GM06990 (cell line): ENCODE measurements at regions not wholly inside any gene's neighbourhood (a gene's known extent, or its start where the extent isn't known, plus 50 kb on each side); places are given as distances from the start of the nearest gene placed in this dataset.

Source experiments
- DNase-seq: peaks from one replicate; pipeline ENCODE4 v3.0.0-alpha.2; 2011; ENCODE audit not compliant: insufficient read length; ENCODE audit errors: extremely low read depth
- H3K27me3 ChIP-seq: replicated peaks from 2 replicates; pipeline ENCODE4 v1.6.0; 2011; ENCODE audit warnings: low read length; ENCODE audit not compliant: control insufficient read depth, insufficient read depth
- H3K36me3 ChIP-seq: 2 replicates; pipeline ENCODE4 v1.5.1; 2011; ENCODE audit warnings: low read length; ENCODE audit not compliant: control insufficient read depth, insufficient read depth
- H3K4me3 ChIP-seq: replicated peaks from 2 replicates; pipeline ENCODE4 v1.5.1; 2011; ENCODE audit warnings: low read depth, mild to moderate bottlenecking, control low read depth, low read length
- CTCF ChIP-seq: IDR thresholded peaks from 2 replicates; pipeline ENCODE4 v1.5.1; 2011; ENCODE audit warnings: low read length, control low read depth, mild to moderate bottlenecking, inconsistent platforms; ENCODE audit not compliant: insufficient read depth, poor library complexity, severe bottlenecking

GRCh38 chr16:51638339-51639135 lies 487.5 kb upstream of the SALL1 start:
- Histone ChIP-seq H3K36me3 (no peaks in the 10 kb centered on the region), H3K27me3 (no peaks in the 10 kb centered on the region), H3K4me3 (no peak overlapping the region)
- no peak for TF ChIP-seq CTCF
- DNase-seq: no peak

- no peaks in the 10 kb centered on the region for H3K27me3 ChIP-seq
- H3K36me3 ChIP-seq: no peaks in the 10 kb centered on the region
- no peak for DNase-seq
- H3K4me3 ChIP-seq: no peak overlapping the region
- no peak for TF ChIP-seq CTCF
These were observed 486.7 kb upstream of the SALL1 start for GRCh38 chr16:51637770-51638094.

DNA sequence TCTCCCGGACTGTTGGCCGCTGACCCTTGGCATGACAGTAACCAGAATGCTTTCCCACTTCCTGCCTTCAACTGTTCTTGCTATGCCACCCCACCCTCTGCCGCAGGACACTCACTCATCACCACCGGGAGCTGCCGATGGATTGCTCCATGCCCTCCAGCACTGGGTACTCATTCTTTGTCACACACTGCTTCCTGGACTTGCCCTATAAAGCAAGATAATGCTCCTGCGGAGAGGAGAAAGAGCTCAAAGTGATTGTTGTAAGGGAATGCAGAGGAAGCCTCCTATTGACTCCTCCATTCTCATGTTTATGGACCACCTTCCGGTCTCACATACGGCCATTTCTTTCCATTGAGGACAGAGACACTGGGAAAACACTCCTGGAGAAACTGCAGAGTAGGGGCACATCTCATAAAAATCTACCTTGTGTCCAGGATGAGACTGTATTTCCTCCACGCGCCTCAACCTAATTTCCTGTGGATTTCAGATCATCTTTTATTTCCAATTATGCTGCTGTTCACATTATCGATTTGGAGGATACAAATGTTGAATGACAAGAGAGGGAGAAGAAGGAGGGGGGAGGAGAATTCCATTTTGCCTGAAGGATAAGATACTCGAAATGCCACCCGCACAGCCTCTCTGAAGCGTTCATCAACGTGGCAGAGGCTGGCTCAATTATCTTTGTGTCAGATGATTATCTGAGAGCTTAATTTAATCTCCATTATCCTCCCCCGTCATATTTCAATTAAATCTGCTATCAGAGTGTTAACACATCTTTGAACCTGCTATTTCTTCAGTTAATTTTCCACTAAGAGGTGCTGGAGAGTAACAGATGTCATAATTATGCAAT lies 486.1 kb upstream of the SALL1 start:
- no peak for TF ChIP-seq CTCF
- Histone ChIP-seq H3K27me3 (no peaks in the 10 kb centered on the region), H3K36me3 (no peaks in the 10 kb centered on the region), H3K4me3 (no peak overlapping the region)
- DNase-seq: no peak

DNA sequence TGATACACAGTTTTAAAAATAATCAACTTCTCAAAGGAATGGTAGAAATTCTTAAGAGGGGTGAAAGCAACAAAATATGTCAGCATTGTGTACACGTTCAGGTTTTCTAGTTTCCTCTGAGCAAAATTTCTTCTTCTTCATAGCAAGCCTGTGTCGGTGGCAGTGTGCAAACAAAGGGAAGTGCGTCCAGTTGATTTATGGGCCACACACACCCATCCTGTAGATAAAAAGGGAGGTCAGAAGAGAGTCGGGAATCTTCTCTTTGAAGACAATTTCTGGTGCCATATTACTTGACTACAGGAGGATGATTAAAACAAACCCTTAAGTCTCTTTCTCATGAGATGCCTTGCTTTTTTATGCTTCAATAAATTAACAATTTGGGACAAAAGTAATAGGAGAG lies 484.1 kb upstream of the SALL1 start:
- no peak for DNase-seq
- no peak overlapping the region for H3K4me3 ChIP-seq
- no peaks in the 10 kb centered on the region for H3K36me3 ChIP-seq
- H3K27me3 ChIP-seq: no peaks in the 10 kb centered on the region
- TF ChIP-seq CTCF: no peak

DNA sequence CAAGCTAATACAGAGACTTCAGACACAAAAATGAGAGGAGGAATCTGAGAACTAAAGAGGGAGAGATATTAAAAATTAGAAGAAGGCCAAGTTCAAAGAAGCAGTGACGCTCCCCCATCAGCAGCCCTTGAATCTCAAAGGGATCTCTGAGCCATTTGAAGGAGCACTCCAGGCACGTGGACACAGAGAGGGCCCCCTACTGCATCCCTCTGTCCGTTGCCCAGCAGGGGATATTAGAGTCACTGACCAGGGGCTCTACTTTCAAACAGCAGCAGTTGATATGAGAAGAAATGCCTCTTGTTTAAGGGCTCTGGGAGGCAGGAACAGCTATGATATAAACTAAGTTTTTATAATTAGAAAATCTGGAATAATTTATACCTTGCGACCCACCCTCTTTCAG lies 479.0 kb upstream of the SALL1 start:
- DNase-seq: no peak
- no peak overlapping the region for H3K4me3 ChIP-seq
- no peak for TF ChIP-seq CTCF
- H3K36me3 ChIP-seq: no peaks in the 10 kb centered on the region
- no peaks in the 10 kb centered on the region for H3K27me3 ChIP-seq
